GM12875 (cell line): ENCODE measurements at regions not wholly inside any gene's neighbourhood (a gene's known extent, or its start where the extent isn't known, plus 50 kb on each side); places are given as distances from the start of the nearest gene placed in this dataset.

Source experiments
- H3K4me3 ChIP-seq: one replicate; pipeline ENCODE4 v1.5.1; 2011; ENCODE audit warnings: low read depth, low read length, control low read depth
- TF ChIP-seq, protein P1 (sequence below): IDR thresholded peaks from 2 replicates; pipeline ENCODE4 v1.5.1; 2011; ENCODE audit warnings: low read depth, mild to moderate bottlenecking, control low read depth, inconsistent platforms, low read length, moderate library complexity, borderline replicate concordance; ENCODE audit not compliant: insufficient read depth

DNA sequence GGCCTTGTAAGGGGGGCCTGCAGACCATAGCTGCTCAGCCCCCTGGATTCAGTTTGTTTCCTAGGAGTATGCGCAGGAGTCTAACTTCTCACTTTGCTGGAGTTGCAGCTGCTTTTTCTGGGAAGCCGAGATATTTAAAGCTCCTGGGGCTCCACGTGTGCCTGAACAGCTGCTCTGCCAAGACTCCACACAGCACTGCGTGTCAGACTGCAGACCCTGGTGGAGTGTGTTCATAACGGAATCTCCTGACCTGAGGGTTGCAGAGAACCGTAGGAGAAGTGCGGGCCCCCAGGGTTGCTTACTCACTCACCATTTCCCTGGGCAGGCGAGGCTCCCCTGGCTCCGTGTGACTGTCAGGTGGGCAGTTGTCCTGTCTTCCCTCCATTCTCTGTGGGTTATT, 474.3 kb upstream of the TMPRSS15 start:
- TF ChIP-seq, protein P1, sequence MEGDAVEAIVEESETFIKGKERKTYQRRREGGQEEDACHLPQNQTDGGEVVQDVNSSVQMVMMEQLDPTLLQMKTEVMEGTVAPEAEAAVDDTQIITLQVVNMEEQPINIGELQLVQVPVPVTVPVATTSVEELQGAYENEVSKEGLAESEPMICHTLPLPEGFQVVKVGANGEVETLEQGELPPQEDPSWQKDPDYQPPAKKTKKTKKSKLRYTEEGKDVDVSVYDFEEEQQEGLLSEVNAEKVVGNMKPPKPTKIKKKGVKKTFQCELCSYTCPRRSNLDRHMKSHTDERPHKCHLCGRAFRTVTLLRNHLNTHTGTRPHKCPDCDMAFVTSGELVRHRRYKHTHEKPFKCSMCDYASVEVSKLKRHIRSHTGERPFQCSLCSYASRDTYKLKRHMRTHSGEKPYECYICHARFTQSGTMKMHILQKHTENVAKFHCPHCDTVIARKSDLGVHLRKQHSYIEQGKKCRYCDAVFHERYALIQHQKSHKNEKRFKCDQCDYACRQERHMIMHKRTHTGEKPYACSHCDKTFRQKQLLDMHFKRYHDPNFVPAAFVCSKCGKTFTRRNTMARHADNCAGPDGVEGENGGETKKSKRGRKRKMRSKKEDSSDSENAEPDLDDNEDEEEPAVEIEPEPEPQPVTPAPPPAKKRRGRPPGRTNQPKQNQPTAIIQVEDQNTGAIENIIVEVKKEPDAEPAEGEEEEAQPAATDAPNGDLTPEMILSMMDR: no peak
- H3K4me3 ChIP-seq: no peak overlapping the region

DNA sequence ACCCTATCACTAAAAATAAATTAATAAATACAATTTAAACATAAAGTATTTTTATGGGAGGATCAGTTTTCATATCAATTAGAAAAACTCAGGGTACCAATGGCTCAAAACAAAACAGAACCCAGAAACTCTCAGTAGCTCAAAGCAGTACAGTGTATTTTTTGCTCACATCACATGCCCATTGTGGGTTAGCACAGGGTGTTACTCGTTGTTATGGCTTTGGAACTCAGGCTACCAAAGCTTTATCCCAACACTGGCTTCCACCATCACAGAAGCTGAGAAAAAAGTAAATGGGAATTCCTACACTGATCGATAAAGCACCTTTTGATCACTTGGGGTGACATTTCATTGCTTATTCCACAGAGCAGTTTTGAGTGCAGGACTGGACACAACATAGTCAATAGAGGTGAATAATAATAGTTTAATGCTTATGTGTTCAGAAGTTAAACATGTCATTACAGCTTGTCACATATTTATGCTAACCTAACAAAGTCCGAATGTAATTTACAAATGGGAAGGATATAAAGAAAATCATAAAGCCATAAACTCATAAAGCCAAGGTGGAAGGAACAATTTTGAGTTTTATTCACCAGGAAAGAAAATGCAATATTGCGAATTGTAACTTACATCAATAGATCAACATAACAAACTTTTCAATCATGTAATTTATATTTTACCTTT, 484.5 kb upstream of the TMPRSS15 start:
- no peak overlapping the region for H3K4me3 ChIP-seq
- TF ChIP-seq, protein P1: no peak

DNA sequence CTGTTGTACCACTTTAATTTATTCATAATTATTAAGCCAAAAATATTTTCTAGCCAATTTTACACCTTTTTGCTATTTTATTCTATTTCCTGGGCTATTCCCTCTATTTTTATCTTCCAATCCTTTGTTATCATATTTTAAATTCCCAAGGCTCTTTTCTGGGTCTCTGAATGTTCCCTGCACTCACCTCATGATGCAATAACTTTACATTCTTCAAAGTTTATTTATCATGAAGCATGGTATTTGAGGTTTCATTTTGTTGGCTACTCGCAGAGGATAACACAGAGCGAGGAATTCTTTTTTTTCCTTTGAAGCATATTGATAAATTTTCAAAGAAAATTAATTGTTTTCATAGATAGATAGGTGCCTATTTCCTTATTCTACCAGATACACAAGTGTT, 489.8 kb upstream of the TMPRSS15 start:
- no peak overlapping the region for H3K4me3 ChIP-seq
- TF ChIP-seq, protein P1: no peak

DNA sequence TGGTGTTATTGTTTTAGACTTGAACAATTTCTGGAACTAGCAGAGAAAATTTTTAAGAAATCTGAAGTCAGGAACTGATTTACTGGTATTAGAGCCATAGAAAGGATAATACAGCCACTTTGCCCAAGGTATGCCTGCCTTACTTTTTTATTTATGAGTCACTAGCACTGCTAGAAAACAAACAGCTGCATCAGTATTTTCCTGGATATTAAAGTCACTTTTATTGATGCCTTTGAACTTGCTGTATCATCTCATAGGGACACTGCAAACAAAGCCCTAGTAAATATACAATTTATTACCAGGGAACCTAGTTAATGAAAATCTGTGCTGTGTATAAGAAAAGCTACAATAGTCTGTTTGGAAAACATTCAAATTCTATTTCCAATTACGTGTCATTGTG, 490.8 kb upstream of the TMPRSS15 start:
- H3K4me3 ChIP-seq: no peak overlapping the region
- TF ChIP-seq, protein P1: no peak

DNA sequence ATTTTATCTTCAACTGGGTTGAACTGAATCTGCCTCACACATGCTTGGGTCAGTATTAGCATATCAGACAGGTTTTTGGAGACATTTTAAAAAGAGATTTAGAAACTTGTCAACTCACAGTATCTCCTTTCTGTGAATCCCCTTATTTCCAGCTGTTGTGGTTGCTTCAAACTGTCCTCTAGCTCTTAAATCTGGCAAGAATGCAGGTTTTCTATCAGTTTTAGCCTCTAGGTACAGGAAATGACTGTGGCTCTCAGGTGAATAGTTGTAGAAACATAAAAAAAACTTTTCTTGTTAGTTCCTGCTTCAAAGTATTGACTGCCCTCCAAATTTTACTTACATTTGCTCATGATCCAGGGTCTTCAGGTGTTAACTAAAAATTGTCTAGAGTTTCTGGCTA, 495.7 kb upstream of the TMPRSS15 start:
- TF ChIP-seq, protein P1: no peak

GRCh38 chr21:18902660-18903059, 499.1 kb upstream of the TMPRSS15 start:
- no peak overlapping the region for H3K4me3 ChIP-seq
- TF ChIP-seq, protein P1: no peak

More for the DNA sequence above, 495.7 kb upstream of the TMPRSS15 start:
- H3K4me3 ChIP-seq: no peak overlapping the region

- H3K4me3 ChIP-seq: no peak overlapping the region
- TF ChIP-seq, protein P1: no peak
Measured at GRCh38 chr21:18907076-18907475, 503.5 kb upstream of the TMPRSS15 start.
